ENCODE measurements at regions not wholly inside any gene's neighbourhood (a gene's known extent, or its start where the extent isn't known, plus 50 kb on each side); places are given as distances from the start of the nearest gene placed in this dataset.
"Not testable (repeated sequence)": the region's sequence is repeated elsewhere in the genome, so short reads cannot be mapped to it uniquely, and the experiment has no call there.

DNA sequence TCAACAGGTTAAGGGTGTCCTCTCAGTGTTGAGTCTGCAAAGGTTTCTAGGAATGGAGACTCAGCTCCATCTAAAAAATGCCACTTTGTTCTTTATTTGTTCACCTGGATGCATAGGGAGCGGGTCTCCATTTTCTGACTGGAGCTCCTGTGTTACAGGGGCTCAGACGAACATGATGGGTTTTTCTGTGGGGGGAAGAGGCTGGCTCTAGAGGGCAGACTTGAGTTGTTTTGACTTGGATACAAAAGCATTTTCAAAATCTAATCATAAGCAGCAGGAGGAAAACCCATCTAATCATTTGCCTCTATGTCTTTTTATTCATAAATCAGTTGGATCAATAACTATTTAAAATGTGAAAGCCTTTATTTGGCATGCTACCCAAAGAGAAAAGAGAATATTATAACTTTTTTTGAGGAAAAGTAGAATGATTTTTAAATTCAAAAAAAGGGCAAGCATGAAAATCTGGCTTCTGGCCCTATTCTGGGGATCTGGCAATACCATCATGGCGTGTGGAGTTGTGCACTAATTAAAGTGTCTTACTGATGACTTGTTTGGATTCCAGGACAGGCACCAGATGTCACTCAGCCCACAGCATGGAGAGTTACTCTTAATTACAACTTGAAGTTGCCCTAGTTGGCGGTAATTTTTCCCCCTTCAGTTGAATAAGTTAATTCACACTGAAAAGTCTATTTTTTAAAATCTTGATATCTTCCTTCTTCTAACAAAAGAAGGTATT is 594.9 kb downstream of the REEP3 start:
- DNase-seq (ENCODE audit: low read depth, low spot score) = no peak

DNA sequence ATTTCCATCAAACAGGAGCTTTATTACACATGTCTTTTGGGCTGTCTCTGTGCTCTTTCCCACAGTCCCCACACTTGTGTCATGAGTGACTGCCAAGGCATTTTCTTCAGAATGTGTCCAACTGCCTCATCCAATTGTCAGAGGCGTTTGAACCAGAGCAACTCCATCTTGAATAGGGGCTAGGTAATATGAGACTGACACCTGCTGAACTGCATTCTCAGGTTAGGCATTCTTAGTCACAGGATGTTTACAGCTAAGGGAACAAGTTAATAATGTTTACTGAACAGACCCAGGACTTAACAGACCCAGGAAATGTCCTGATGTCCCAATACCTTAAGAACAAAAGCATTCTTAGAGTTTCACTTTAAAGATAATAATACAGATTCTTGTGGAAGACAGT is 595.5 kb downstream of the REEP3 start:
- Histone ChIP-seq H3K36me3 (ENCODE audit: insufficient read depth, insufficient read length, low read length) (no peaks in the 10 kb centered on the region), H3K9me3 (ENCODE audit: insufficient read depth, low read length) (no peaks in the 10 kb centered on the region), H3K4me1 (ENCODE audit: insufficient read depth, insufficient read length) (no peaks in the 10 kb centered on the region), H3K4me3 (ENCODE audit: insufficient read length, low read depth) (no peak overlapping the region), H3K27me3 (ENCODE audit: insufficient read depth, insufficient read length) (no peaks in the 10 kb centered on the region), H3K9ac (ENCODE audit: insufficient read length, low read depth) (no peak overlapping the region)
- no peak for DNase-seq (ENCODE audit: low read depth, low spot score)
- no peak for TF ChIP-seq SUZ12 (IDR thresholded peaks at IDR 0.05; ENCODE audit: extremely low read depth, insufficient read depth, insufficient read length)
- no peak for TF ChIP-seq ZNF274 (IDR thresholded peaks at IDR 0.05; ENCODE audit: low read depth, low read length)
- TF ChIP-seq YY1 (IDR thresholded peaks at IDR 0.05; ENCODE audit: insufficient read depth, insufficient read length) = no peak

More for the DNA sequence above, 594.9 kb downstream of the REEP3 start:
- H3K9ac ChIP-seq (ENCODE audit: insufficient read length, low read depth) = no peak overlapping the region
- no peak for TF ChIP-seq SUZ12 (IDR thresholded peaks at IDR 0.05; ENCODE audit: extremely low read depth, insufficient read depth, insufficient read length)
- TF ChIP-seq ZNF274 (IDR thresholded peaks at IDR 0.05; ENCODE audit: low read depth, low read length) = no peak
- H3K4me3 ChIP-seq (ENCODE audit: insufficient read length, low read depth) = no peak overlapping the region
- H3K9me3 ChIP-seq (ENCODE audit: insufficient read depth, low read length) = no peaks in the 10 kb centered on the region
- no peaks in the 10 kb centered on the region for H3K36me3 ChIP-seq (ENCODE audit: insufficient read depth, insufficient read length, low read length)
- no peaks in the 10 kb centered on the region for H3K4me1 ChIP-seq (ENCODE audit: insufficient read depth, insufficient read length)
- no peaks in the 10 kb centered on the region for H3K27me3 ChIP-seq (ENCODE audit: insufficient read depth, insufficient read length)

DNA sequence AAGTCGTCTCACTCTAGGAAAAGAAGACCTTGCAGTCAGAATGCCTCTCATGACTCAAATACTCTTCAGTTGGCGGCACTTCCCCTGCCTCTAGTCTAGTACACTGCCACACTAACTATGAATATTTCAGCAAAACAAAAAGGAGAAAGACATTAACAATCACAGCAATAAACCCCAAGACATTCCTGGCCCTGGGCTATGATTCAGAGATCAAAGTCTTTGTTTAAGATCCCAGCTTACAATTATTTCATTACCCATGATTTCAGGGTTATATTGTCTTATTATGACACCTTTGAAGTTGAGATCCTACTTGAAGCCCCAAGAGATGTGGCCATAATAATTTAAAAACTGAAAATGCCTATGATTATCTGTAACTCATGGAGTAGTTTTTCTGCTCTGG is 597.5 kb downstream of the REEP3 start:
- Histone ChIP-seq H3K4me1 (ENCODE audit: insufficient read depth, insufficient read length) (no peaks in the 10 kb centered on the region), H3K36me3 (ENCODE audit: insufficient read depth, insufficient read length, low read length) (no peaks in the 10 kb centered on the region), H3K4me3 (ENCODE audit: insufficient read length, low read depth) (no peak overlapping the region), H3K27me3 (ENCODE audit: insufficient read depth, insufficient read length) (no peaks in the 10 kb centered on the region), H3K9ac (ENCODE audit: insufficient read length, low read depth) (no peak overlapping the region), H3K9me3 (ENCODE audit: insufficient read depth, low read length) (no peaks in the 10 kb centered on the region)
- no peak for DNase-seq (ENCODE audit: low read depth, low spot score)
- TF ChIP-seq YY1 (IDR thresholded peaks at IDR 0.05; ENCODE audit: insufficient read depth, insufficient read length) = no peak
- TF ChIP-seq SUZ12 (IDR thresholded peaks at IDR 0.05; ENCODE audit: extremely low read depth, insufficient read depth, insufficient read length) = no peak
- TF ChIP-seq ZNF274 (IDR thresholded peaks at IDR 0.05; ENCODE audit: low read depth, low read length) = no peak

DNA sequence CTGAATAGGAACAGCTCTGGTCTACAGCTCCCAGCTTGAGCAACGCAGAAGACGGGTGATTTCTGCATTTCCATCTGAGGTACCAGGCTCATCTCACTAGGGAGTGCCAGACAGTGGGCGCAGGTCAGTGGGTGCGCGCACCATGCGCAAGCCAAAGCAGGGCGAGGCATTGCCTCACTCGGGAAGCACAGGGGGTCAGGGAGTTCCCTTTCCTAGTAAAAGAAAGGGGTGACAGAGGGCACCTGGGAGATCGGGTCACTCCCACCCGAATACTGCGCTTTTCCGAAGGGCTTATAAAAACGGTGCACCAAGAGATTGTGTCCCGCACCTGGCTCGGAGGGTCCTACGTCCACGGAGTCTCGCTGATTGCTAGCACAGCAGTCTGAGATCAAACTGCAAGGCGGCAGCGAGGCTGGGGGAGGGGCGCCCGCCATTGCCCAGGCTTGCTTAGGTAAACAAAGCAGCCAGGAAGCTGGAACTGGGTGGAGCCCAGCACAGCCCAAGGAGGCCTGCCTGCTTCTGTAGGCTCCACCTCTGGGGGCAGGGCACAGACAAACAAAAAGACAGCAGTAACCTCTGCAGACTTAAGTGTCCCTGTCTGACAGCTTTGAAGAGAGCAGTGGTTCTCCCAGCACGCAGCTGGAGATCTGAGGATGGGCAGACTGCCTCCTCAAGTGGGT is 599.2 kb downstream of the REEP3 start:
- H3K4me3 ChIP-seq (ENCODE audit: insufficient read length, low read depth); DNase-seq (ENCODE audit: low read depth, low spot score): not testable (repeated sequence)

DNA sequence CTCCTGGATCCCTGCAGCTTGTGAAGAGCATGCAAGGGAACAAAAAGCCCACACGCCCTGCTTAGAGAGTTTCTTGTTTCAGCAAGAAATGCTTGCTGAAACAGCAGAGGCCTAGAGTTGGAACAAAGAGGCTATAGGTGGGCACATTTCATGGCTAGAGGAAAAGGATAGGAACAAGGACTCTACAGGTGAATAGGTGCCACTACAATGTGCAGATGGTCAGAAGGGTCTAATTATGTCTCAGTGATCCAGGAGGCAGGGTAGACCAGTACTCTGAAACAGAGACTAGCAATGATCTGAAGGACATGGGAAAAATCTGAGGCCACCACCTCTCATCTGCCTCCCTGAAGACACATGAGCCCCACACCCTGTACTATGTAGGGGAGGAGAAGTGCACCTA is 609.0 kb downstream of the REEP3 start:
- H3K36me3 ChIP-seq (ENCODE audit: insufficient read depth, insufficient read length, low read length) = no peaks in the 10 kb centered on the region
- no peaks in the 10 kb centered on the region for H3K4me1 ChIP-seq (ENCODE audit: insufficient read depth, insufficient read length)
- H3K27me3 ChIP-seq (ENCODE audit: insufficient read depth, insufficient read length) = no peaks in the 10 kb centered on the region
- H3K4me3 ChIP-seq (ENCODE audit: insufficient read length, low read depth) = no peak overlapping the region
- H3K9ac ChIP-seq (ENCODE audit: insufficient read length, low read depth) = no peak overlapping the region
- H3K9me3 ChIP-seq (ENCODE audit: insufficient read depth, low read length) = no peaks in the 10 kb centered on the region
- no peak for DNase-seq (ENCODE audit: low read depth, low spot score)
- no peak for TF ChIP-seq YY1 (IDR thresholded peaks at IDR 0.05; ENCODE audit: insufficient read depth, insufficient read length)
- TF ChIP-seq ZNF274 (IDR thresholded peaks at IDR 0.05; ENCODE audit: low read depth, low read length) = no peak
- TF ChIP-seq SUZ12 (IDR thresholded peaks at IDR 0.05; ENCODE audit: extremely low read depth, insufficient read depth, insufficient read length) = no peak

More for the DNA sequence above, 599.2 kb downstream of the REEP3 start:
- not testable (repeated sequence) for H3K4me1 ChIP-seq (ENCODE audit: insufficient read depth, insufficient read length); H3K9ac ChIP-seq (ENCODE audit: insufficient read length, low read depth); H3K9me3 ChIP-seq (ENCODE audit: insufficient read depth, low read length); H3K27me3 ChIP-seq (ENCODE audit: insufficient read depth, insufficient read length); H3K36me3 ChIP-seq (ENCODE audit: insufficient read depth, insufficient read length, low read length)

DNA sequence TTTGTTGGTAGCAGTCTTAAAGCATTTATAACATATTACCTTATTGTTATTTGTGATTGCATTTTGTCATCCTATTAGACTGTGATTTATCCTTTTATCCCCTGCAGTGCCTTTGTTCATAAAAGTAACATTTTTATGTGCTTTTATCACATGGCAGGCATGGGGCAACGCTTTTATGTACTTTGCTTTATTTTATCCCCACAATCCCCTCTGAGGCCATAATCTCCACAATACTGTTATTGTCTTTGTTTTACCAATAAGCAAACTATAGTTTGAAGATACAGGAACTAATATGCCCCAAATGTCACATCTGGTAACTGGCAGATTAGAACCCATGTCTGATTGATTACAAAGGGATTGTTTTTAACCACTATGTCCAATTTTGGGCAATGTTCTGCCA is 613.5 kb downstream of the REEP3 start:
- TF ChIP-seq SUZ12 (IDR thresholded peaks at IDR 0.05; ENCODE audit: extremely low read depth, insufficient read depth, insufficient read length) (no peak), YY1 (IDR thresholded peaks at IDR 0.05; ENCODE audit: insufficient read depth, insufficient read length) (no peak)
- H3K36me3 ChIP-seq (ENCODE audit: insufficient read depth, insufficient read length, low read length) = no peaks in the 10 kb centered on the region
- H3K27me3 ChIP-seq (ENCODE audit: insufficient read depth, insufficient read length) = no peaks in the 10 kb centered on the region
- no peak for DNase-seq (ENCODE audit: low read depth, low spot score)
- H3K9ac ChIP-seq (ENCODE audit: insufficient read length, low read depth) = no peak overlapping the region
- H3K9me3 ChIP-seq (ENCODE audit: insufficient read depth, low read length) = no peaks in the 10 kb centered on the region
- no peaks in the 10 kb centered on the region for H3K4me1 ChIP-seq (ENCODE audit: insufficient read depth, insufficient read length)
- H3K4me3 ChIP-seq (ENCODE audit: insufficient read length, low read depth) = no peak overlapping the region

DNA sequence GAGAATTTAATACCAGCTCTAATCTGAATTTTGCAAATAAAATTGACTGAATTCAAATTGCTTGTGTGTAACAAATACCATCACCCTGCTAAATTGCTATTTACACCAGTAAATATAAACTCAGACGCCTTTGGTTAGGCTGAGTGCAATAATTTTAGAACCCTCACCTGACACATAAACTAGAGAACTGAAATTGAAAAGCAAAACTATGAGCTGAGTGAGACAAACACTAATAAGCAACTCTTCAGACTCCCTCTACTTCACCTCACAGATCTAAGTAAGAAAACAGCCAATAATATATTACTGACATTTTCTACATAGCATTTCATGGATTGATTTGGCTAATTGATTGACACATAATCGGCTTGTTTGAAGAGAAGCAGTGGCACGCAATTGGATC is 621.2 kb downstream of the REEP3 start:
- Histone ChIP-seq H3K9ac (ENCODE audit: insufficient read length, low read depth) (no peak overlapping the region), H3K9me3 (ENCODE audit: insufficient read depth, low read length) (no peaks in the 10 kb centered on the region), H3K27me3 (ENCODE audit: insufficient read depth, insufficient read length) (no peaks in the 10 kb centered on the region), H3K4me1 (ENCODE audit: insufficient read depth, insufficient read length) (no peaks in the 10 kb centered on the region), H3K36me3 (ENCODE audit: insufficient read depth, insufficient read length, low read length) (no peaks in the 10 kb centered on the region), H3K4me3 (ENCODE audit: insufficient read length, low read depth) (no peak overlapping the region)
- DNase-seq (ENCODE audit: low read depth, low spot score) = no peak
- no peak for TF ChIP-seq YY1 (IDR thresholded peaks at IDR 0.05; ENCODE audit: insufficient read depth, insufficient read length)
- TF ChIP-seq SUZ12 (IDR thresholded peaks at IDR 0.05; ENCODE audit: extremely low read depth, insufficient read depth, insufficient read length) = no peak
- no peak for TF ChIP-seq ZNF274 (IDR thresholded peaks at IDR 0.05; ENCODE audit: low read depth, low read length)

Measured in NT2/D1 (cell line).